GM12878 (cell line): ENCODE measurements at regions not wholly inside any gene's neighbourhood (a gene's known extent, or its start where the extent isn't known, plus 50 kb on each side); places are given as distances from the start of the nearest gene placed in this dataset.

ENCODE experiments used
- ATAC-seq: fragments of 200-7000 bp; cut with Tn5 transposase; 3 replicates; pipeline ENCODE4 v1.9.1; 2020; ENCODE audit warnings: mild to moderate bottlenecking, moderate library complexity
- BruUV-seq: library from RNA; stranded (reverse); fragments of 400-500 nt; replicated peaks from 2 replicates; lab custom pipeline; 2021; lab: Mats Ljungman, UMichigan
- CTCF ChIA-PET: fragments of 300-600 bp; sonication (Branson Sonifier 250); formaldehyde crosslinking; extraction: SDS; loops from one replicate; lab custom pipeline; 2021; ENCODE audit warnings: inconsistent platforms; lab: Yijun Ruan, JAX
- POLR2A ChIA-PET: fragments of 350-600 bp; formaldehyde crosslinking; extraction: SDS; loops from one replicate; lab custom pipeline; 2021; ENCODE audit warnings: inconsistent platforms; lab: Charles Lee
- RAD21 ChIA-PET: fragments of 300-600 bp; sonication (Branson Sonifier 250); formaldehyde crosslinking; loops from one replicate; lab custom pipeline; 2023; ENCODE audit warnings: antibody characterized with exemption; ENCODE audit not compliant: unreplicated experiment; lab: Charles Lee
- SMC1A ChIA-PET: fragments of 300-600 bp; sonication (Branson Sonifier 250); formaldehyde crosslinking; loops from one replicate; lab custom pipeline; 2023; ENCODE audit not compliant: unreplicated experiment, uncharacterized antibody; lab: Charles Lee
- DNase-seq: peaks from one replicate; pipeline ENCODE4 v3.0.0-alpha.2; 2011; ENCODE audit warnings: low read depth, low spot score
- FAIRE-seq: peaks from 3 replicates; lab custom pipeline; 2011; peaks lifted over from hg19 to GRCh38; lab: Jason Lieb, UNC
- H2AFZ ChIP-seq: 2 replicates; pipeline ENCODE4 v1.6.0; 2011; ENCODE audit warnings: low read depth, low read length, control low read depth; ENCODE audit not compliant: control insufficient read depth
- H3K27ac ChIP-seq: 2 replicates; pipeline ENCODE4 v1.5.1; 2011; ENCODE audit warnings: control low read depth; ENCODE audit not compliant: control insufficient read depth, insufficient read depth
- H3K27me3 ChIP-seq, 2 experiments: replicated peaks in 1 of 2; 2 replicates each; pipeline versions ENCODE4 v1.6.0 to v1.6.1; 2011; ENCODE audit warnings: low read length in 1 of 2; ENCODE audit not compliant: control insufficient read depth in 2 of 2, insufficient read depth in 2 of 2
- H3K36me3 ChIP-seq, 2 experiments: 2 replicates each; pipeline ENCODE4 v1.5.1; 2011; ENCODE audit warnings: low read length in 1 of 2; ENCODE audit not compliant: control insufficient read depth in 2 of 2, insufficient read depth in 2 of 2
- H3K4me1 ChIP-seq: 2 replicates; pipeline ENCODE4 v1.6.1; 2011; ENCODE audit warnings: mild to moderate bottlenecking, low read length, moderate library complexity, mixed read lengths; ENCODE audit not compliant: control insufficient read depth, insufficient read depth
- H3K4me2 ChIP-seq: 2 replicates; pipeline ENCODE4 v1.6.0; 2011; ENCODE audit warnings: control low read depth; ENCODE audit not compliant: control insufficient read depth, insufficient read depth
- H3K4me3 ChIP-seq: fragments of 200-600 bp; sonication (generic); 2 replicates; pipeline ENCODE4 v1.5.1; 2016
- H3K79me2 ChIP-seq: 2 replicates; pipeline ENCODE4 v1.6.0; 2011; ENCODE audit warnings: low read length; ENCODE audit not compliant: control insufficient read depth, insufficient read depth
- H3K9ac ChIP-seq: 2 replicates; pipeline ENCODE4 v1.8.0; 2011; ENCODE audit warnings: low read length, control low read depth, mixed read lengths; ENCODE audit not compliant: control insufficient read depth, insufficient read depth
- H3K9me3 ChIP-seq: replicated peaks from 3 replicates; pipeline ENCODE4 v1.5.1; 2011; ENCODE audit warnings: mild to moderate bottlenecking, low read length; ENCODE audit not compliant: control insufficient read depth, insufficient read depth
- H4K20me1 ChIP-seq: 2 replicates; pipeline ENCODE4 v1.6.0; 2011; ENCODE audit not compliant: control insufficient read depth, insufficient read depth
- CBX3 ChIP-seq: fragments of 200-600 bp; sonication (generic); IDR thresholded peaks from 2 replicates; pipeline ENCODE4 v1.6.1; 2016; ENCODE audit warnings: low read depth, borderline replicate concordance
- CBX5 ChIP-seq: sonication (generic); IDR thresholded peaks from 2 replicates; pipeline ENCODE4 v1.6.1; 2016; ENCODE audit warnings: low read depth, moderate library complexity, mild to moderate bottlenecking, inconsistent platforms
- CEBPZ ChIP-seq: fragments of 150-350 bp; IDR thresholded peaks from 2 replicates; pipeline ENCODE4 v1.6.1; 2016; ENCODE audit warnings: low read depth, low read length
- EP300 ChIP-seq, 2 experiments: fragments of 150-350 bp in 1 of 2; IDR thresholded peaks; 2 replicates each; pipeline ENCODE4 v1.6.1; 2011 to 2012; ENCODE audit warnings: low read depth in 2 of 2, low read length in 2 of 2, borderline replicate concordance in 1 of 2, improper control_type of control experiment in 1 of 2, inconsistent platforms in 1 of 2; ENCODE audit not compliant: control insufficient read depth in 1 of 2
- FOS ChIP-seq: IDR thresholded peaks from 3 replicates; pipeline ENCODE4 v1.6.1; 2011; ENCODE audit warnings: borderline replicate concordance; ENCODE audit not compliant: insufficient read length; ENCODE audit errors: extremely low read depth
- HDAC6 ChIP-seq: fragments of 200-600 bp; sonication (generic); IDR thresholded peaks from one replicate; pipeline ENCODE4 v1.8.0; 2017; ENCODE audit warnings: antibody characterized with exemption; ENCODE audit not compliant: unreplicated experiment
- KLF5 ChIP-seq: fragments of 450-650 bp; IDR thresholded peaks from 2 replicates; pipeline ENCODE4 v1.6.1; 2014; ENCODE audit warnings: mild to moderate bottlenecking; ENCODE audit not compliant: partially characterized antibody
- MAX ChIP-seq: IDR thresholded peaks from 2 replicates; pipeline ENCODE4 v1.6.1; 2012; ENCODE audit warnings: low read depth, low read length, improper control_type of control experiment
- MLLT1 ChIP-seq: fragments of 450-650 bp; IDR thresholded peaks from 2 replicates; pipeline ENCODE4 v1.6.1; 2016; ENCODE audit warnings: mild to moderate bottlenecking
- NKRF ChIP-seq: fragments of 450-650 bp; conservative IDR thresholded peaks from 2 replicates; pipeline ENCODE4 v1.6.1; 2017; ENCODE audit warnings: mild to moderate bottlenecking, moderate library complexity
- NR2C1 ChIP-seq: fragments of 450-650 bp; IDR thresholded peaks from 2 replicates; pipeline ENCODE4 v1.6.1; 2017; ENCODE audit warnings: antibody characterized with exemption, mild to moderate bottlenecking, moderate library complexity
- STAT1 ChIP-seq: fragments of 450-650 bp; conservative IDR thresholded peaks from 2 replicates; pipeline ENCODE4 v1.6.1; 2014; ENCODE audit warnings: antibody characterized with exemption, mild to moderate bottlenecking
- SUPT20H ChIP-seq: IDR thresholded peaks from 2 replicates; pipeline ENCODE4 v1.6.1; 2011; ENCODE audit warnings: low read depth, mild to moderate bottlenecking, low read length, moderate library complexity, borderline replicate concordance; ENCODE audit not compliant: control insufficient read depth
- ZBTB11 ChIP-seq: fragments of 450-650 bp; formaldehyde crosslinking; IDR thresholded peaks from 2 replicates; pipeline ENCODE4 v1.5.0; 2022; ENCODE audit warnings: mild to moderate bottlenecking, missing genetic modification characterization
- WGBS: methylation state at CpG from one replicate; pipeline ENCODE4 v1.1.6; 2016; ENCODE audit warnings: low lambda C conversion rate; ENCODE audit not compliant: insufficient replicate concordance, insufficient coverage; ENCODE audit errors: missing lambda C conversion rate; 5-methylcytosine and 5-hydroxymethylcytosine counted together
- in situ Hi-C: fragments of 300-500 bp; cut with MboI; formaldehyde crosslinking; loops from 9 replicates; pipeline ENCODE4 v1.14.3; 2018; ENCODE audit warnings: mixed read lengths
- intact Hi-C: fragments of 100-400 bp; cut with micrococcal nuclease; formaldehyde crosslinking; loops from one replicate; pipeline ENCODE4 v1.14.2; 2022; ENCODE audit not compliant: unreplicated experiment

GRCh38 chr2:145807554-145807953 is 1287.6 kb upstream of the ZEB2 start:
- RAD21 ChIA-PET, result no interaction called here
- in situ Hi-C loops, result no loop called here
- Histone ChIP-seq H3K27me3 (0 out of 4 replicates have a peak, but pooled peaks cover 0 to 3% of the 10 kb centered on the region in 2 experiments), H3K79me2 (no peaks in the 10 kb centered on the region), H4K20me1 (no peaks in the 10 kb centered on the region), H3K4me3 (no peak overlapping the region), H3K4me2 (no peak overlapping the region), H3K36me3 (no peaks in the 10 kb centered on the region), H3K9ac (no peak overlapping the region), H3K4me1 (no peaks in the 10 kb centered on the region), H2AFZ (no peak overlapping the region), H3K27ac (no peak overlapping the region), H3K9me3 (no peaks in the 10 kb centered on the region)
- 15% methylated on average over 3 of the region's 3 CpGs for WGBS
- POLR2A ChIA-PET, result no interaction called here
- FAIRE-seq (no peak), ATAC-seq (no peak), DNase-seq (no peak)
- intact Hi-C loops, result no loop called here
- CTCF ChIA-PET, result no interaction called here
- BruUV-seq, result no TSS peak
- SMC1A ChIA-PET, result no interaction called here
- TF ChIP-seq CBX3 (no peak), EP300 (IDR thresholded peaks at IDR 0.05; ENCODE audit: borderline replicate concordance in 1 of 2, control insufficient read depth in 1 of 2, low read depth in 2 of 2, low read length in 2 of 2) (no peak), CBX5 (no peak), SUPT20H (no peak), MLLT1 (no peak), STAT1 (no peak), NR2C1 (no peak), KLF5 (no peak), ZBTB11 (CRISPR knock-in tag) (no peak), CEBPZ (no peak), NKRF (no peak), HDAC6 (no peak), FOS (no peak), MAX (no peak)
